MM.1S (cell line): ENCODE measurements at regions not wholly inside any gene's neighbourhood (a gene's known extent, or its start where the extent isn't known, plus 50 kb on each side); places are given as distances from the start of the nearest gene placed in this dataset.

Experiments
- DNase-seq: peaks from one replicate; pipeline ENCODE4 v3.0.0-alpha.2; 2015
- H2AFZ ChIP-seq: fragments of 300-600 bp; sonication (generic); 2 replicates; pipeline ENCODE4 v1.6.0; 2016; ENCODE audit warnings: antibody characterized with exemption, low read length
- H3F3A ChIP-seq: fragments of 300-600 bp; sonication (generic); 2 replicates; pipeline ENCODE4 v1.6.1; 2016; ENCODE audit warnings: mild to moderate bottlenecking, antibody characterized with exemption, low read length, moderate library complexity, mixed read lengths; ENCODE audit not compliant: insufficient read depth
- H3K27ac ChIP-seq: fragments of 300-600 bp; sonication (generic); 2 replicates; pipeline ENCODE4 v1.5.1; 2016; ENCODE audit warnings: mild to moderate bottlenecking, low read length
- H3K27me3 ChIP-seq: fragments of 300-600 bp; sonication (generic); replicated peaks from 2 replicates; pipeline ENCODE4 v1.6.0; 2016; ENCODE audit warnings: low read length; ENCODE audit not compliant: insufficient read depth
- H3K36me3 ChIP-seq: fragments of 300-600 bp; sonication (generic); replicated peaks from 2 replicates; pipeline ENCODE4 v1.6.1; 2016; ENCODE audit warnings: mild to moderate bottlenecking, low read length, mixed read lengths; ENCODE audit not compliant: insufficient read depth
- H3K4me1 ChIP-seq: fragments of 300-600 bp; sonication (generic); 2 replicates; pipeline ENCODE4 v1.6.1; 2016; ENCODE audit warnings: low read length, mixed read lengths
- H3K4me2 ChIP-seq: fragments of 300-600 bp; sonication (generic); 2 replicates; pipeline ENCODE4 v1.6.0; 2016; ENCODE audit warnings: low read depth, low read length
- H3K4me3 ChIP-seq: fragments of 300-600 bp; sonication (generic); 2 replicates; pipeline ENCODE4 v1.5.1; 2016; ENCODE audit warnings: low read length, mixed read lengths
- H3K79me2 ChIP-seq: fragments of 300-600 bp; sonication (generic); 2 replicates; pipeline ENCODE4 v1.6.1; 2016; ENCODE audit warnings: mixed run types, low read length, mixed read lengths
- H3K9ac ChIP-seq: fragments of 300-600 bp; sonication (generic); 2 replicates; pipeline ENCODE4 v1.6.1; 2016; ENCODE audit warnings: low read length, mixed read lengths
- H3K9me2 ChIP-seq: fragments of 300-600 bp; sonication (generic); replicated peaks from 2 replicates; pipeline ENCODE4 v1.6.1; 2016; ENCODE audit warnings: mild to moderate bottlenecking, low read length, mixed read lengths; ENCODE audit not compliant: insufficient read depth
- H3K9me3 ChIP-seq: fragments of 300-600 bp; sonication (generic); replicated peaks from 2 replicates; pipeline ENCODE4 v1.6.1; 2016; ENCODE audit warnings: mild to moderate bottlenecking, low read length, mixed read lengths; ENCODE audit not compliant: insufficient read depth
- H4K20me1 ChIP-seq: fragments of 300-600 bp; sonication (generic); 2 replicates; pipeline ENCODE4 v1.6.1; 2016; ENCODE audit warnings: mild to moderate bottlenecking, low read length, moderate library complexity, mixed read lengths; ENCODE audit not compliant: insufficient read depth
- CTCF ChIP-seq: fragments of 300-600 bp; sonication (generic); IDR thresholded peaks from 2 replicates; pipeline ENCODE4 v1.5.1; 2016; ENCODE audit warnings: antibody characterized with exemption, low read length, mixed read lengths
- EZH2 ChIP-seq: fragments of 300-600 bp; sonication (generic); optimal IDR thresholded peaks from 2 replicates; pipeline ENCODE3; 2017; ENCODE audit warnings: low read depth, mild to moderate bottlenecking, antibody characterized with exemption, low read length, mixed read lengths
- EZH2phosphoT487 ChIP-seq: fragments of 300-600 bp; sonication (generic); IDR thresholded peaks from 2 replicates; pipeline ENCODE4 v1.6.1; 2018; ENCODE audit warnings: antibody characterized with exemption, low read length

DNA sequence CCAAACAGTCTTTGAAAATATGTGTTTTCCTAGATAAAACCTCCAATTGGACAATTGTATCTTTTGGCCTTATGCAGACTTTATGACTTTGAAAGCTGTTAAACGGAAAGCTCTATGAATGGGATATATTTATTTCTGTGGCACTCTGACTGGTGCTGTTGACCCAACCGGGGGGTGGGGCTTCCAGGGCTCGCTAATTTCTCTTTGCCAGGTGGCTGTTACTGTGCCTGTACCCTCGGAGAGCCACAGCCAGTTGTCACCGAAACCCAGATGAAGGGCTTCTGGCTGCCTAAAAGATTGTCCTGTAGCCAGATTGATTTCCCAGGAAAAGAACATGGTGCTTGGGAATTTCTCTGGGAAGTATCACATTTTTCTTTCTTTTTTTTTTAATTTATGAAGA lies 132.7 kb upstream of the NAV2 start:
- no peak for TF ChIP-seq EZH2
- no peak for TF ChIP-seq EZH2phosphoT487
- no peak for TF ChIP-seq CTCF
- no peaks in the 10 kb centered on the region for H3K9me2 ChIP-seq
- H3K4me2 ChIP-seq, result no peak overlapping the region
- H3K4me3 ChIP-seq, result no peak overlapping the region
- no peaks in the 10 kb centered on the region for H3K36me3 ChIP-seq
- H3K27me3 ChIP-seq, result no peaks in the 10 kb centered on the region
- H4K20me1 ChIP-seq, result no peaks in the 10 kb centered on the region
- H3K9me3 ChIP-seq, result no peaks in the 10 kb centered on the region
- H3K27ac ChIP-seq, result no peak overlapping the region
- H3K4me1 ChIP-seq, result no peaks in the 10 kb centered on the region
- DNase-seq, result no peak
- 0 out of 2 replicates have a peak, but pooled peaks cover 6% of the 10 kb centered on the region for H3K79me2 ChIP-seq
- no peak overlapping the region for H2AFZ ChIP-seq
- H3F3A ChIP-seq, result no peaks in the 10 kb centered on the region
- H3K9ac ChIP-seq, result no peak overlapping the region

DNA sequence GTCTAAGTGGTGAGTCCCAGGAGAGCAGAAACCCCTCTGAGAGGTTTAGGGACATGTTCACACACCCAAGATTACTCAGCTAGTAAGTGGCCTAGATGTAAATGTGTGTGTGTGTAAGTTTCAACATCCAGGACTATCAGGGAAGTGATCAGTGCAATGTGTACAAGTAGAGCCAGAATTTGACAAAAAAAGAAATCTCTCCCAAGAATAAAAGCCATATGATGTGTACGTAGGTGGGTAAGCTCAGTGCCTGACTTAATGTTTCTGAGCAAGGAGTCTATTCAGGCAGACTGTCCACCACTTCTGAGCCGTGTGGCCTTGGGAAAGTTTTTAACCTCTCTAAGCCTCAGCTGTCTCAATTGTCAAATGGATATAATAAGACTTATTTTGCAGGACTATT lies 133.8 kb upstream of the NAV2 start:
- H3K36me3 ChIP-seq, result no peaks in the 10 kb centered on the region
- H2AFZ ChIP-seq, result no peak overlapping the region
- H3K9me3 ChIP-seq, result no peaks in the 10 kb centered on the region
- H3K4me1 ChIP-seq, result no peaks in the 10 kb centered on the region
- no peaks in the 10 kb centered on the region for H4K20me1 ChIP-seq
- H3K4me3 ChIP-seq, result no peak overlapping the region
- no peak overlapping the region for H3K4me2 ChIP-seq
- H3K27ac ChIP-seq, result no peak overlapping the region
- 0 out of 2 replicates have a peak, but pooled peaks cover 6% of the 10 kb centered on the region for H3K79me2 ChIP-seq
- no peaks in the 10 kb centered on the region for H3K9me2 ChIP-seq
- no peak for TF ChIP-seq EZH2
- TF ChIP-seq CTCF, result no peak
- no peaks in the 10 kb centered on the region for H3K27me3 ChIP-seq
- no peak for DNase-seq
- no peak overlapping the region for H3K9ac ChIP-seq
- no peaks in the 10 kb centered on the region for H3F3A ChIP-seq

- H4K20me1 ChIP-seq, result no peaks in the 10 kb centered on the region
- no peaks in the 10 kb centered on the region for H3K36me3 ChIP-seq
Measured at GRCh38 chr11:19577976-19578619, 134.5 kb upstream of the NAV2 start.

More at GRCh38 chr11:19577976-19578619, 134.5 kb upstream of the NAV2 start:
- Histone ChIP-seq H3K4me1 (no peaks in the 10 kb centered on the region), H2AFZ (no peak overlapping the region), H3K27ac (no peak overlapping the region), H3K27me3 (no peaks in the 10 kb centered on the region), H3K9ac (no peak overlapping the region), H3K79me2 (0 out of 2 replicates have a peak, but pooled peaks cover 6% of the 10 kb centered on the region), H3F3A (no peaks in the 10 kb centered on the region), H3K9me2 (no peaks in the 10 kb centered on the region), H3K9me3 (no peaks in the 10 kb centered on the region), H3K4me3 (no peak overlapping the region), H3K4me2 (no peak overlapping the region)
- DNase-seq, result no peak
- TF ChIP-seq EZH2 (no peak), EZH2phosphoT487 (no peak), CTCF (no peak)
